GM21717 (cell line): ENCODE measurements at regions not wholly inside any gene's neighbourhood (a gene's known extent, or its start where the extent isn't known, plus 50 kb on each side); places are given as distances from the start of the nearest gene placed in this dataset.

Experiments
- ATAC-seq: cut with Tn5 transposase; IDR thresholded peaks from one replicate; pipeline ENCODE4 v1.9.1; 2021; ENCODE audit warnings: mild to moderate bottlenecking, moderate library complexity; ENCODE audit not compliant: unreplicated experiment

DNA sequence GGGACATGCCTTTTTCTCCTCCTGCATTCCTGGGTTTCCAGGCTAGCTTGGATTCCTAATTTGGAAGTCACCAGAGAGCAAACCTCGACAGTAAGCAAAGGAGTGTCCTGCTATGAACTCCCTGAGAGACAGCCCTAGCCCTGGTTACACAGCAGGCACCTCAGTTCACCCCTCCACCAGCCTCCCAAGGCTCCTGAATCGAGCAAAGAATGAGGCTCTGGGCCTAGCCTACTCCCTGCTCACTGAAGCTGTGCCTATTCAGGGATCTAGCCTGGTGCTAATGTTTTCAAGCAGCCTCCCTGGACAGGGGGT, 66.7 kb upstream of the RMDN2 start:
- no peak for ATAC-seq

DNA sequence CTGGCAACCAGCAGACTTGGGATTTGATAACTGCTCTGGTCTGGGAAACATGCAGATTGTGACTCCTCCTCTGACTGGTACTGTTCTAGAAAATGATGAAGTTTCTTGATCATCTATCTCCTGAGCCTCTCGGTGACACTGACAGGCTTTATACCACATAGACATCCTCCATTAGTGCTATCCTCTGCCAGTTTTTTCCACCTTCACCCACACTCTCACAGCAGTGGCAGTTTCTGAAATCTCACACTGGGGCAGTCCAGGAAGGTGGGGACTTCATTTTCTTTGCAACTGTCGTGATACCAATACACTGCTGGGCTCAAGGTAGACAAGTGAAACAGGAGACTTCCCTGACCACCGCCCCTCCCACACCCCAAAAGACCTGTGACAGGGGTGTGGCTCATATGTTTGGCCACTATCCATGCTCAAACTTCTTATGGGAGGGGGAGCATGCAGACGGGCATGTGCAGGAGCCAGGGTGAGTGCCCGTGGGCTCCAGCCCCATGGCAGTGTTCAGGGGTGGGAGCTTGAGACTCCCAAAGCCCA, 66.3 kb upstream of the RMDN2 start:
- ATAC-seq, result no peak

DNA sequence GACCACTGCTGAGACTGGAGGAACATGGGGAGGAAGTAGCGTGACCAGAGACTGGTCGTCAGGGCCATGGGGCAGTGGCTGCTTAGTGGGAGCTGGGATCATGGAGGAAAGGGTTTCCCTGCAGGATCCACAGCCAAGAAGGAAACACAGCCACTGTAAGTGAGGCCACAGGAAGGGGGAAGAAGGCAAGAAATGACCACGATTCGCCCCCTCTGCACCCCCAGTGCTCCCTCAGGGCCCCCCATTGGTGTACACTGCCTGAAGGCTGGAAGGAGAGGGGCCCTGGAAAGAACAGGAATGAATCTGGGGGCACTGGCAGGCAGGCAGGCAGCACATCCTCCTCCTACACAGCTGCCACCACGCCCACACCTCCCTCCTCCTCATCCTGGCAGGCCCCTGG, 62.5 kb upstream of the RMDN2 start:
- no peak for ATAC-seq

DNA sequence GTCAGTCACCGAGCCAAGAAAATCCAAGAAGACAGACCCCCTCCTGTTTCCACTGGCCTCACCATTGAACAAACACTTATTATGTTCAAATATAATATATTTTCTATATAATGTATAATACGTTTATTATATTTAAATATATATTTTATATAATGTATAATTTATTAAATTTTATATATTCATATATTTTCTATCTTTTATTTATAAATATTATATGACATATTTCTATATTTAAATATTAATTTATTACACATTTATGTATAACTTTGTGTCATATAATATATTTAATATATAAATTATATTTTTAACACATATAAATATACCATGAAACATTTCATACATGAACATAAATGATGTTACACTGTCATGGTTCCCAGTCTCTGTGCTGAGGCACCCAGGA, 60.9 kb upstream of the RMDN2 start:
- no peak for ATAC-seq

- ATAC-seq, result no peak
Observed at GRCh38 chr2:37865640-37866039, 59.4 kb upstream of the RMDN2 start.

DNA sequence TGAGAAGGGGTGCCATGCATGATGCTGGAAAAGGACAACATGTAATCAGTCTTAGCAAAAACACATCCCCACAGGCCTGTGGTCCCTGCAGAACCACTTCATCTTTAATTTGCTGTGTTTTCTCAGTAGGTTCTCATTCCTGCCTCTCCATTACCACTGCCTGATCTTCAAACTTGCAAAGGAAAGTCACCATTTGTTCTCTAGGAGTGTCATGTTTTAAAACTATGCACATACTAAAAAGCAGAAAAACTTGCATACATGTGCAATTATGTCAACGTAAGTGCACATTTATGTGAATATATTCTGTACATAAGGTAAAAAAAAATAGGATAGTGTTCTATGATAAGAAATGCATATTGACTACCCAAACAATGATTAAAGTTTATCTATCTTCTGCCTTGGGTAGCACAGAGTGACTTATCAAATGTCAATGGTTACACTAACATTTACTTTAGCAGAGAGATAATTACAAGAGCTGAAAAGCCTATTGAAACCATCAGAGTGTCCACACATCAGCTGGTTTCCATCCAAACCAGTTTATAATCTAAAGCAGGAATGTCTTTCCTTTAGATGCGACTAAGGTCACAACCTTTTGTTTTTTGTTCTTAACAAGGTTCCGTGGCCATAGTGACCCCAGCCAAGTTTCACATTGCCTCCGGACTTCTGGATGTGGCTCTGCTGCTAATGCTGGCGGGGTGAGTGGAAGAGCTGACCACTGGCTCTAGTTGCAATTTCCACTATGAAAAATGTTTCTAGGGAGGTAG, 58.7 kb upstream of the RMDN2 start:
- no peak for ATAC-seq

DNA sequence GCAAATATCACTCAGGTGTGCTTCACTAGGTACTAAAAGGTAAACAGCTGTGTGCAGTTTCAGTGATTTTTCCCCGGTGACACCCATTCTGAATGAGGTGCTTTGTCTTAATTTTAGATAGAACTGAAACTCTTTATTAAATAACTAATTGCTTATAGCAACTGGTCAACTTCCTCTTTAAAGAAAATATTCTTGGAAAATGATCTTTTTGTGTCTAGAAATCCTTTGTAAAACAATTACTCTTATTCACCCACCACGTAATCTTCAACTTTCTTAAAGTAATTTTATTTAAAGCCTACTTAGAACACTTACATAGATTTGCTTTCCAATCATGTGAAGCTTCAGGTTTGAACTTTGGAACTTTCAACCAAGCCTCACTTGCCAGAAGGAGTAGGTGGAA, 57.9 kb upstream of the RMDN2 start:
- no peak for ATAC-seq

- no peak for ATAC-seq
Observed at GRCh38 chr2:37868866-37869265, 56.2 kb upstream of the RMDN2 start.

DNA sequence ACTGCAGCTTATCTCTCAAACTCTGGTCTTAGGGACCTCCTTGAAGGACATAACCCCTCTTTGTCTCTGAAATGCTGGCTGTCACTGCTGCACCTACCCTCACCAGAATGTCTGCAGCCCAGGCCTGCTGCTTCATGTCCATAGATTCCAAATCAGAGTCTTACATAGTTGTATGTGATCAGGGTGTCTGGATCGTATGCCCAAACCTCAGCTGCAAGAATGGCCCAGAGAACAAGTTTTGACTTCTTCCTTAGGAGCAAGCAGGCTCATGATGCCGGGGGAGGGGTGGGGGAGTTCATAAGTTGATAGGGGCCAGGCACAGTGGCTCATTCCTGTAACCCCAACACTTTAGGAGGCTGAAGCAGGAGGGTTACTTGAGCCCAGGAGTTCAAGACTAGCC, 55.8 kb upstream of the RMDN2 start:
- no peak for ATAC-seq

GRCh38 chr2:37869771-37870170, 55.3 kb upstream of the RMDN2 start:
- ATAC-seq, result no peak

GRCh38 chr2:37870829-37871228, 54.3 kb upstream of the RMDN2 start:
- ATAC-seq, result no peak

GRCh38 chr2:37871456-37872191, 53.5 kb upstream of the RMDN2 start:
- peak; percentile 58 for ATAC-seq

DNA sequence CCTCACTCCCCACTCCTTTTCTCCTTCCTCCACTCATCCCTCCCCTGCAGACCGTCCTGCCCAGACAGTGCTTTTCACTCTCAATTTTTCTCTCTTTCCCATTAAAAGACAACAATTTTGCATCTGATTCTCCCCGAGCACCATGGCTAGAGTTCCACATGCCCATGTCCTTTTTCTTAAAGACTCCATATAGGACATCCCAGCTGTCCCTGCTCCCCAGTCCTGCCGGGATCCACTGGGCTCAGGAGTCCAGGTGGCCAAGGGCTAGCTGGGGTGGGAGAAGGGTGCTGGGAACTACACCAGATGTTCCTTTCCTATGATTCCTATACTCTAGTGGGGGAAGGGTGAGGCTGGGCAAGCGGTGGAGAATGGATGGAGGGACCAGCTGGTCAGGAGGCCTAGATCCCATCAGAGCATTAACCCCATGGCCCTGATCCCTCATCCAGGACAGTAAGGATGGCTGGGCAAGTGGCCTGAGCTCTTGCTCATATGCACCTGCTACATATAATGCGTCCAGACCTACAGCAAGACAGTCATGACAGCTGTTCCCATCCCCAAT, 52.8 kb upstream of the RMDN2 start:
- ATAC-seq, result no peak

GRCh38 chr2:37873229-37873628, 51.9 kb upstream of the RMDN2 start:
- no peak for ATAC-seq

DNA sequence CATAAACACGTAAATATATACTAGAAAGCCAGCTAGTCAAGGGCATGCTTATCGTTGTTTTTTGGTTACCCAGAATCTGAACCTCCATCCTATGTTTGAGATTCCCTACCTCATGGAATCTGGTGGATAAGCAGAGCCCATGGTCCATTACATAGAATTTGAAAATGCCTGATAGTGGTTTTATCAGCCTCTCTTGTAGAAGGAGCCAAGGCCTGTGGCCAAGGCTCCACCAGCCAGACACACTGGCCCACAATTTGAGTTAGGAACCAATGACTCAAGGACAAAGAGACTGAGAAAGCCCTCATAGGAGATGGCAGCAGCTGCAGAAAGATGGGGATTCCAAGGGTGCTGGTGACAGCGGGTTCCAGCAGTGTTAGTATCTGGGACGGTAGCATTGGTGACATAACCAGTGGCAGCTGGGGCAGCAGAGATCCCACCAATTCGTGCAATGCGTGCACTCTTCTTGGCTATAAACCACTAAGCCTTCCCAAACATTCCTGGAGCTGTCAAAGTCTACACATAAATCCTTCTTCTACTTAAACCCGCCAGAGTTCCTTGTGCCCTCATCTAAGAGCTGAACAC, 51.2 kb upstream of the RMDN2 start:
- no peak for ATAC-seq

GRCh38 chr2:37874470-37874869, 50.6 kb upstream of the RMDN2 start:
- no peak for ATAC-seq
